HG02571 (cell line): ENCODE measurements at regions not wholly inside any gene's neighbourhood (a gene's known extent, or its start where the extent isn't known, plus 50 kb on each side); places are given as distances from the start of the nearest gene placed in this dataset.

ENCODE experiments used
- ATAC-seq: cut with Tn5 transposase; IDR thresholded peaks from one replicate; pipeline ENCODE4 v1.9.1; 2021; ENCODE audit warnings: mild to moderate bottlenecking, moderate library complexity; ENCODE audit not compliant: unreplicated experiment

DNA sequence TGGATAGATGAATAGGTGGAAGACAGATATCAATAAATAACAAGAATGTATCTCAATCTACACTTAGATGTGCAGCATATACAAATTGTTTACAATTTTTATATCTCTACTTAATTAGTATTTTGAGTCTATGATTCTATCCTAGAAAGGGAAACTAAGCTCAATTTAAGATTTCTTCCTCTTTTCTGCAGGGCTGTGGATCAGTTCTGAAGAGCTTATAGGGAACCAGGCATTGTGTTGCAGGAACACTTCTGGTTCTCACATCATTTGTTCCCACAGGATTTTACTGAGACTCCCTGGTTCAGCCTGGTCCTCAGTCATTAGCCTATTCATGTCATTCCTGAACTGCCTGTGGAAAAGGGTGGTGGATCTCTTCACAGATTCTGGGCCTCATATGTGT lies 105.8 kb downstream of the TNFSF18 start:
- no peak for ATAC-seq

DNA sequence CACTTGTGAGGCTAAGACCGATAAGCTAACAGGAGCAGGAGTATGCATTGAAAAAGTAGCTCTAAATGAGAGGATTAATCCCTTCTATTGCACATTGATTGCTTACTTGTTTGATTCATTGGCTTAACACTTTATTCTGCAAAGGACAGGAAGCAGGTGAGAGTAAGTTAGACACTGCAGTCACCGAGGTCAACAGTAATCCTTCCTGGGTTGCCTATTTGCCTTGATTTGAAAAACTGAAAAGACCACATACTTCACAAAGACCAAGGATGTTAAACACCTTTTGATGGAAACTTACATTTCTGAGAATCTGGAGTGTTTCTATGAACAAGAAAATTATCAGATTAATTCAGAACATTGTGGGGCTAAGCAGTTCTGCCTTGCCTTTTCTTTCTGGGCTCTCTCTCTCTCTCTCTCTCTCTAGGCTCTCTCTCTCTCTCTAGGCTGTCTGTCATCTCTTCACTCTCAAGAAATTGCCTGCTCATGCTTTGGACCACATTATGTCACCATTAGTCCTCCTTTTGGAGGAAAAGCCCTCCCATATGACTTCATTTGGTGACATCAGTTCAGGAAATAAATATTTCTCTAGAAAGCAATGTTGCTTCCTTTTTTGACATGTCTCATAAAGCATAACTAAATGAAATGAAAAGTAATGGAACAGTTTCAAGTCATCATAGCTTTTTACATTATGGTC lies 103.8 kb downstream of the TNFSF18 start:
- no peak for ATAC-seq

DNA sequence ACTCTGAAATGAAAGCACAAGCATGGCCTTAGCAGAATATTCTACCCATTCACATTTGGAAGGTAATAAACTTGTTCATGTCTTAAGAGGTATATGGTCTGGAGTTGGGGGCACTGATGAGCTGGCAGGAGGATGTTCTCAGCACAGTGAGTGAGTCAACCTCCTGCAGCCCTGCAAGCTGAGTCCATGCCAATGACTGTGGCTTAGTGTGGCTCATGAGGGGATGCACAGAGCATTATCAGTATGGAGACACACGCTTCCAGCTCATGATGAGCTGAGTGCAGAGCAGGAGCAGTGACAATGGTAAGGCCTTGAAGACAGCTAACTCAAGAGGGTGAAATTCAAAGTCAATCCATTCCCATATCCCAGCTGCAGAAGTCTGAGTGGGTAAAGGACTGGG lies 102.3 kb downstream of the TNFSF18 start:
- ATAC-seq, result no peak

DNA sequence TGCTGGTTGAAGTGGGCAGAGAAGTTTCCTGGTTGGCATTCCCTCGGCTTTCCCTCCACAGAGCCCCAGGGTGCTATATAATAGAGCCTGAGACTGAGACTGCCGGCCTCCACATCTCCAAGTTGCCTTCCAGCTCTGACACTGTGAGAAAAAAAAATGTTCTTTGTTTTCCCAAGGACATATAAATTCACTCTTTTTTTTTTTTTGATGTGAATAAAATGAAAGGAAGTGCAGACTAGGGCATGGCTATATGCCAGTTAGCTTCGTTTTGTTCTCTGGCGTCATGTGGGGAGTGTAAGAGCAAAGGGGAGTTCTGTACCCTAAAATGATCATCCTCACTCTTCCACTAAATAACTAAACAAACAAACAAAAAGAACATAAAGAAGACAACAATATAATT lies 101.6 kb downstream of the TNFSF18 start:
- ATAC-seq, result no peak

DNA sequence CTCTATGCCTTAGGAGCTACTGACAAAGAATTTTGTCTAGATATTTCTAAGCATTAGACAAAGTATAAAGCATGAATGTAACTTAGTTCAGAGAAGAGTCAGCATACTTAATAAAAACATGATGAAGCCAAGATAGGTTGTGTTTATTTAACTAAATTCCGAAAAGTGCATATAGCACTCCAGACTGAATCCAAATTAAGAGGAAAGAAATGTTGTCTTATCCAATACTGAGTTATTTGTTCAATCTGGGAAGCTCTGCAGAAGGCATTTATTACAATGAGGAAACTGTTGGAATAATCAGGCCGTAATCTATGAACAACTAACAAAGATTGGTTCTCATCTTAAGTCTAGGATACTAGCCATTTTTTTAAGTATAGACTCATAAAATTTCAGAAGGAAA lies 100.2 kb downstream of the TNFSF18 start:
- ATAC-seq, result no peak

DNA sequence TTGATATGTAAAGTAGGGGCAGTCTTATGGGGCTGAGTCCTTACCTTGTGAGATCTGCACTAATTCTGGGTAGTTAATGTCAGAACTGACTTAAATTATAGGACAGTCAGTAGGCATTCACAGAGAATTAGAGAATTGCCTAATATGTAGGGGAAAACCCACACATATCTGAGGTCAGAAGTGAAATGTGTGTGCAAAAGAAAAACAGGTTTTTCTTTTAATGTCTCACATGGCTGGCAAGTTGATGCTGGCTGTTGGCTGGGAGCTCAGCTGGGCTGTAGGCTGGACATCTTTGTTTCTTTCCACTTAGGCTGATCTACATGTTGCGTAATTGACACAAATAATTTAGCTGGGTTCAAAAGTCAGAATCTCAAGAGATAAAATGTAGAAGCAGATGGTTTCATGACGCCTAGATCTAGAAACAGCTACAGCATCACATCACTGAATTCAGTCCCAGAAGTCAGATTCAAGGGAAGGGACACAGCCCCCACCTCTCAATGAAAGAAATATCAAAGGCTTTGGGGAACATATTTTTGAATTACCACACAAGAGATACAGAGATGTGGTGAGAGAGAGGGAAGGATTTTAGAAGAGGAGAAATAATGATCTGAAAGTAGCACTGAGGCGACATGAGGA lies 98.9 kb downstream of the TNFSF18 start:
- no peak for ATAC-seq

DNA sequence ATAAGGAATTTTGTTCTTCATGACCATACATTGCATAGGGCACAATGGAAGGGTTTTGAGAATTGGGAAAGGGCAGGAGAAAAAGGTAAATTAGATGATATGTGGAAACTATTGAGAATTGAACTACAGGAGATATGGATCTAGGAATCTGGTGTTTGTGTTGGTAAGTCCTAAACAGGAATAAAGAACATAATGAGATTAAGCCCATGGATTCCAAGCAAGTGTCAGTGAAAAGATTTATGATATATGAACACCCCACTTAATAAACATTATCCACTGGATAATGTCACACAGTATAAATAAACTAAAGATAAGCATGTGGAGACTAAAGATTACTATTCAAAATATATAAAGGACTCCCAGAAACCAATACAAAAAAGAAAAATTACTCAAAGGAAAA lies 98.2 kb downstream of the TNFSF18 start:
- ATAC-seq, result no peak

DNA sequence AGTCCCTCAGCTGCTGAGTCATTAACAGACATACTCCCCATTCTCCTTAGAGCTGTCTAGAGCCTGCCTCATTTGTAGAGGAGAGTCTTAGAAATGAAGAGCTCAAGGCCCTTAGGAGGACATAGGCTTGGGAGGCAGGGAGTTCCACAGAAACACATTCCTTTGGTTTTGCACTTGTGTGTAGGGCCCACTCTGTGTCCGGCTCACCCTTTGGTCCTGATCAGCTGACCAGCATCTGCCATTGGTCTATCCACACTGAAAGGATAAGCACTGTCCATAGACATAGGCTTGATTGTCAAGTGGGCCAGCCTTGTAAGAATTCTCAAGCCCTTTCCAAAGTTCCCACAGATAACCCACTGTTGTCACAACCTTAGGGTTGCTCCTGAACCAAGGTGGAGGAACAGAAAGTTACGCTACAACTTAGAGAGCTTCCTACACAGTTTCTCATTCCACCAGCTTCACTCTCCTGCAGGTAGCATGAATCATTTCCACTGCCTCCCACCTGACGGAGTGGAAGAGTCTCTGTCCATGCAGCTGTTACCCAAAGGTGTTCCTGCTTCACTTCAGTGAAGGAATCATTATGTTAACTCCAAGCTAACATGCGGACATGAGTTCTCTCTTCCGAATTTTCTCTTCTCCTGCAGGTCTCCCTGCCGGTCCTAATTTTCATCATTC lies 96.1 kb downstream of the TNFSF18 start:
- ATAC-seq, result no peak

DNA sequence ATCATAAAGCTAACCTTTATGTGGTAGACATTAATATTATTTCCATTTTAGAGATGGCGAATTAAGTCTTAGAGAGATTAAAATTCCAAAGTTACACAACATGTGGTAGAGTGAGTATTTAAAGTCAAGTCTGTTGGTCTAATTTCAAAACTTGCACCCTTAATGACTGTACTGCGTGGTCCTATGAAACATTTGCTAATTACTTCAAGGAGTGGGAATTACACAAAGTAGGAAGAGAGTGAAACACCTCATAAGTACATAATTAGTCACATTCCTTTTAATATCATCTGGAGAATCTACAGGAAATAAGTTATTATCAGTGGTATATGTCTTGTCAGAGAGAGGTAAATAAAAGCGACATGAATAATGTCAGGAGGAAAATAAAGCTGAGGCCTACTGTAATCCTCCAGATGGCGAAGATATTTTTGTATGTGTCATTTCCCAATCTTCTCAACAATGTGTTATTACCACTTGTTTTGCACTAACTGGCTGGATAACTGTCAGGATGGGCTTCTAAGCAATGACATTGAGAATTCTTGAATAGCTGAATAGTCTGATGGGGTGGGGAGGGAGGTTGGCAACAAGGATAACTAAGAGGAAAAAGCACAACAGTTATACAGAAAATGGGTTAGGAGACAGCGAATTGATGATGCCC lies 95.5 kb downstream of the TNFSF18 start:
- ATAC-seq, result no peak

DNA sequence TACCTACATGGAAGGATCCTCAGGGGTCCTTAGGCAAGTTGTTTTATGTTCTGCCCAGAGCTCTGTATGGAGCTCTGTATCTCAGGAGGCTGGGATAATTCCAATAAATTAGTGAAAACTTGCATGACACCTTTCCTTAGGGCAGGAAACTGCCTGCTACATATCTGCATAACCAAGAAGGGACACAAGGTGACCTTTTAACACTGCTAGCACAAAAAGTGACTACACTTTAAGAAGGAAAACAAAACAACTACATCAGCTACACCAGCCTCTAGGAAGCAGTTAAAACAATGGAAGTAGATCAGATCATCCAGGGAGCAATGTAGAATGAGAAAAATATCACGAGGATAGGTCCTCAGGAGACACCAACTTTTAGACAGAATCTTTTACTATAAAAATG lies 93.9 kb downstream of the TNFSF18 start:
- no peak for ATAC-seq

DNA sequence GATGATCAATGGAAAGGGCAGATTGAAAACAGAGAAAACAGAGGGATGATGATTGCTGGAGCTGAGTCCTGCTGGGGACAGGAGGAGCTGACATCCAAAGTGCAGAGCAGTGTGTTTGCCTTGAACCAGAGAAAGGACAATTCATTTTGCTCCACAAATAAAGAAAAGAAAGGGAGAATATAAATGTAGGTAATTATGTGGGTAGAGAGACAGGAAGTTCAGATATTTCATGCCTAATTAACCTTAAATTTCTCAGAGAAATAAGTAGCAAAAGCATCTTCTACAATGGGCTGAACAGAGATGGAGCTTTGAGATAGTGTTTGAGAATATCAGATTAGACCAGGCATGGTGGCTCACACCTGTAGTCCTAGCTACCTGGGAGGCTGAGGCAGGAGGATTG lies 93.2 kb downstream of the TNFSF18 start:
- ATAC-seq, result no peak

DNA sequence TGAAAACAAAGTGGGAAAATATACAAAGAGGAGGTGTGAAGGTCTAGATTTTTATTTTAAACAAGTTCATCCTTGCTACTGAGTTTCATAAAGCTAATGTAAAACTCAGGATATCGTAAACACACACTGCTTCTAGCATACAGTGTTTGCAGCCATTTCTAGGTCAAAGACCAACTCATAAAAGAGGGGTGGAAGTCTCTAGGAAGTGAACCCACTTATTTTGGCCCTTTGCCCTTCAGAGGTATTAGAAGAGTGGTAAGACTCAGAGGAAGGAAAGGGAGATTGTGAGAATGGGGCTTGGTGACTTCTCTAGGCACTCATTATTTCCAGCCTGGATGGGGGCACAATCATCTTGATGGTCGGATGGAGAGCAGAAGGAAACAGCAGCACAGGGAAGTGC lies 91.2 kb downstream of the TNFSF18 start:
- ATAC-seq, result no peak

DNA sequence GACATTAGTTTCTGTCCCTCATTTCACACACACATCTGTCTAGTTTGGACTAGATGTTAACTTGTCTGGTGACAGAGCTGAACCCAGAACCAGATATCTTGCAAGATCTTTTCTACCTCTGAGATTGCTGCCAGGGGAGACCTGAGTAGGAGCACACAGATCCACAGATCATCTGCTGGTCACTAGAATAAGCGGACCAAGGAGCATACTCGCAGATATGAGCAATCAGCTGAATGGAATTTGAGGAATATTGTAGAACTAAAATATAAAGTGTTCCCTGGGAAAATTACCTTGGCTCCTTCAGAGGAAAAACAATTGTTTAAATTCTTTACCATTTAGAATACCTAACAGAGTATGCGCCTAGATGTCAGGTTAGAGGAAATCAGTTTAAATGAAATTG lies 90.7 kb downstream of the TNFSF18 start:
- no peak for ATAC-seq

DNA sequence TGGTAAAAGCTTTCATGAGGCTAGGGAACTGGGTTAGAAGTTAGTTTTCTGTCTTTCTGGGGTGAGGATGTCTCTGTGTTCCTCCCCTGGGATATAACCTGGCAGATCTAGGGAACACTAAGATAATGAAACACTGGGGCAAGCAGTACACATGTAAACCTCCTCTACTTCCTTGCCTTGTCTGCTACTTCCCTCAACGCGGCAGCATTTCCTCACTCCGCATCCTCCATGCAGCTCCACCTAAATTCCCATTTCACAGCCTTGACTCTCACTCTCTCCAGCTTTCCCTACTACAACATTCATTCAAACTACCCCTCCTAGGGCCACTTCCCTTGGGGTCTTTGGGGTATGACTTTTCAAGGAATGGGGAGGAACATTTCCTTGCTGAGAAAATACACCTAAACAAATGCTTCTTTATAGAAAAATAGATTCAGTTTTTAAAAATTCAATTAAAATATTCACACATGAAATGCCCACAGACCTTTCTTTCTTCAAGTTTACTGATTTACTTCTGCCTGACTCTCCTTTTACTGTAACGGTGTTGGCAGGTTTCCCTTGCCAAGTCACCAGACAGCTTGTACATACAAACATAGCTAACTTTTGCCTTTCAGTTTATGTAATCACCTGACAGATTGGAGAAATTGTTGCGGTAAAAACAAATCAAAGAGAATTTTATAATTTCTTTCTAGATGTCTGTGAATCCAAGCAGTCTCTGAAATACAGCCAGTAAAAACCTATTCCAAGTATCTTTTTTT lies 90.1 kb downstream of the TNFSF18 start:
- ATAC-seq, result no peak

DNA sequence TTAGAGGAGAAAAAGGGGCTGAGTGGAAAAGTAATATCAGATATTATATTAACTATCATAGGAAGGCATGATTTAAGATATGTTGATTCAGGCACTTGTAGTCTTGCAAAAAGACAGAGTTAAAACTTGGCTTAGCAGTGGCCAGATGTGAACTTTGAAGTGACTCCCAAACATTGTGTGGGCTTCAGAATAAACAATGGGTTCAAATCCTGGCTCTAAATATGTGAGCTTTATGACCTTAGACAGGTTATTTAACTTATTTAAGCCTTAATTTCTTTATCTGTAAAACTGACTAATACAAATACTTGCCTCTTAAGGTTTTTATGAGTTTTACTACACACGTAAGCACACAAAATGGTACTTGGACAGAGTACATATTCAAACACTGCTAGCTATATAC lies 85.9 kb downstream of the TNFSF18 start:
- no peak for ATAC-seq

DNA sequence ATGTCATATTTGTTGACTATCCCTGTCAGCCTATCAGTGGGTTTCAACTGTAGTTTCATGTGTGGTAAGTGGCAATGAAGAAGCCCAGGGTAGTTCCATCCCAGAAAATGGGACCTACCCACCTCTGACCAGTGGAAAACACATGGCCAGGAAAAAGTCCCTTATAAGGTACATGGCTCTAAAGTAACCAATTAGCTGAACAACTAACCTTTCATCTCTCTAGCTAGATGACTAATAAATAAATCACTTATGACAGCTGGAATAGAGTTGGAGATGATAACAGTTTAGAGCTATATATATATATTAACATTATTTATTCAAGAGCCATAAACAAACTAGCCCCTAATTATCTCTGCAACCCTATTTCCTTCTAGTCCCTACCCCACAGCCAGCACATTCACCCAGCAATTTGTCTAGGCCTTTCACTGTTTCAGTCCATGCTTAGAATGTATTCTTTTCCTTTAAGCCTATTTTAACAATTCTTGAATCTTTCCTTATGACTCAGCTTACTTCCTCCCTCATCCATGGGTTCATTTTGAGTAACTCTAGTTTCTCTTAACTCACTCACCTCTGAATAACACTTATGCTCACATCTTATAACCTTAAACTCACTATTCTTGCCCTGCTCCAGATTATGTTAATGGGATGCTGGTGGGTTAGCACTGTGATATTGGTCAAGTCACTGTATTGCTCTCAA lies 83.7 kb downstream of the TNFSF18 start:
- no peak for ATAC-seq

DNA sequence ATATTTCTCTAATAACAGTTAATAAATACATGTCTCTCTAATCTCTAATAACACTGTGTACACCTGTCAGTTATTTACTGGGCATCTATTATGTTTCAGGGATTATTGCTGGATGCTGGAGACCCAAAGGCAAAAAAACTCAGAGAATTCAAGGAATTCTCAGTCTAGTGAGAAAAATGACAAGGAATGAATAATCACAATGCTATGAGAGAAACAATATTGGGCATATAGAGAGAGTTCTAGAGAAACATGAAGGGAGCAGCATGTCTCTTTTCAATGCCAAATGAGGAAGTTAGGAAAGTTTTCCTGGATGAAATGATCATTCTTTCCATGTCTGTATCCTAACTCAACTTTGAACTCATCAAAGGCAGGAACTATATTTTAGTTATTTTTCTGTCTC lies 82.8 kb downstream of the TNFSF18 start:
- no peak for ATAC-seq

DNA sequence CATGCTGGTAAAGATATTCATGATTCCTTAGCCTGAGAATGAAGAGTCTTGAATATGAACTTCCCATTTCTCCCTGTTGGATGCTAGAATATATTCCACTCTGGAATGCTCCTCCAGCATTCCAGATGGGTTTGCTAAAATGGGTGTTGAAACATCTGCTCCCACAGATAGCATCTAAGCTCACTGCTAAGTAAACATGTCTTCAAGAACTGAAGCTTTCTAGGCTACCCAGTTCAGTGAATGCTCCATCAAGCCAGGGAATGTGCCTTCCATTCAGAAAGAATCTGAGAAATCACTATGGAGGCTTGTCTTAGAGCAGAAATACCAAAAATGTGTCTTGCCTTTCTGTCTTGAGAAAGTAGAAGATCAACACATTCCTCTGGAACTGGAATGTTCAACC lies 81.1 kb downstream of the TNFSF18 start:
- no peak for ATAC-seq

DNA sequence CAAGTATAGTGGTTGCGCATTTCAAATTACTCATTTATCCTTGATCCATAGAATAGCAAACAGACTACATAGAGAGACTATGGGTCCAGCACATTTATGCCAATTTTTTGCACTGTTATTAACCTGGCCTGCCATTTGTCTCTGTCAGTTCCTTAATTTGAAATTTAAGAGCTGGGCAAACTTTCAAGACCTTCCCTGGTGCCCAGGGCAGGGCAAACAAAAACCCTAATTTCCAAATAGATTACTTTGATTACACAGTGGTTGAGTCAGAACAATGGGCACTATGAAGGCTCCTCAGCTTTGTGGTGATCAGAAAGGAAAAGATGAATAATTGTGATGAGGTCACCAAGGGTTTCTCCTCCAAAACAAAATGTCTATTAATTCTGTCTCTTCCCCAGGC lies 80.6 kb downstream of the TNFSF18 start:
- ATAC-seq, result no peak

DNA sequence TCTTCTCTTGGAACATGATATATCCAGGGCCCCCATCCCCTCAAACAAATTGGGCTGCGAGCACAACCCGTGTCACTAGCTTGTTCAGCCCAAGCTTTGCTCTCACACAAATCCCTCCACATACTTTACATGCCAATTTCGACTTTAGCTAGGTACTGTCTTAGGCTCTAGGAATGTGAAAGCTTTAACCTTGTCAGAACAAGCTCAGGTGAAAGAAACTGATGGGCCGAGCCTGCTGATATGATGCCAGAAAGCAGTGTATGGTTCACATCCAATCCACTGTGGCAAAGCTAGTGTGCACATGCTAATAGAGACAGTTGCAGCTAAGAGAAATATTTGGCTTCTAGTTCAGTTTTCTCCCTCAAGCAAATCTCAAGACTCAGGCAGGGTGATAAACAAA lies 79.5 kb downstream of the TNFSF18 start:
- no peak for ATAC-seq

DNA sequence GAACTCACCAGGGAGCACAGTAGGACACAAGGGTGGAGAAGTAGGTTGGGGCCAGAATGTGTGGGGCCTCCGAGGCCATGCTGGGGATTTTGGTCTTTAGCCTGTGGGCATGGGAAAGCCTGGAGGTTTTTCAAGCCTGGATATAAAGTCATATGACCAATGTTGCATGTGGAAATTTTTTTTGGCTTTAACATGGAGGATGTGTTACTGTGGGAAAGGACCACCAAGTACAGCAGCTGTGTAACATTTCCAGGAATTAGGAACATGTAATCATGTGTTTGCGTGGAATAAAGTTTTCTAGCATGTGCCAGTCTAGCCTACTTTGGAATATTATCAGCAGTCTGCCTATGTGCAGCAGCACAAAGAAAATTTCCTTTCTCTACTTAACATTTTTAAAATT lies 78.5 kb downstream of the TNFSF18 start:
- no peak for ATAC-seq
